ENCODE measurements at regions not wholly inside any gene's neighbourhood (a gene's known extent, or its start where the extent isn't known, plus 50 kb on each side); places are given as distances from the start of the nearest gene placed in this dataset.
"Not testable (repeated sequence)": the region's sequence is repeated elsewhere in the genome, so short reads cannot be mapped to it uniquely, and the experiment has no call there.

- no peaks in the 10 kb centered on the region for H3K36me3 ChIP-seq (ENCODE audit: insufficient read depth, low read depth, low read length)
- H3K4me1 ChIP-seq (ENCODE audit: insufficient read depth, low read length): no peaks in the 10 kb centered on the region; the same call in 1 of the 2 replicates
- no peaks in the 10 kb centered on the region for H3K27me3 ChIP-seq (ENCODE audit: insufficient read depth, low read length)
- no peak overlapping the region for H3K4me3 ChIP-seq (ENCODE audit: low read length)
- no peak overlapping the region for H3K9ac ChIP-seq (ENCODE audit: low read depth, low read length)
- no peak overlapping the region for H3K27ac ChIP-seq (ENCODE audit: low read length)
- no peaks in the 10 kb centered on the region for H3K9me3 ChIP-seq (ENCODE audit: insufficient read depth, low read depth, low read length)
These were observed 326.4 kb downstream of the DCHS2 start for GRCh38 chr4:154164931-154165839.

GRCh38 chr4:154160519-154161301 lies 330.9 kb downstream of the DCHS2 start:
- Histone ChIP-seq H3K9me3 (ENCODE audit: insufficient read depth, low read depth, low read length) (no peaks in the 10 kb centered on the region), H3K9ac (ENCODE audit: low read depth, low read length) (no peak overlapping the region), H3K4me1 (ENCODE audit: insufficient read depth, low read length) (no peaks in the 10 kb centered on the region; the same call in 1 of the 2 replicates), H3K27ac (ENCODE audit: low read length) (no peak overlapping the region), H3K27me3 (ENCODE audit: insufficient read depth, low read length) (no peaks in the 10 kb centered on the region), H3K4me3 (ENCODE audit: low read length) (no peak overlapping the region), H3K36me3 (ENCODE audit: insufficient read depth, low read depth, low read length) (no peaks in the 10 kb centered on the region)

- Histone ChIP-seq H3K27me3 (ENCODE audit: insufficient read depth, low read length) (no peaks in the 10 kb centered on the region), H3K9me3 (ENCODE audit: insufficient read depth, low read depth, low read length) (no peaks in the 10 kb centered on the region), H3K4me1 (ENCODE audit: insufficient read depth, low read length) (no peaks in the 10 kb centered on the region; the same call in 1 of the 2 replicates), H3K4me3 (ENCODE audit: low read length) (no peak overlapping the region), H3K9ac (ENCODE audit: low read depth, low read length) (no peak overlapping the region), H3K36me3 (ENCODE audit: insufficient read depth, low read depth, low read length) (no peaks in the 10 kb centered on the region), H3K27ac (ENCODE audit: low read length) (no peak overlapping the region)
These were observed 333.0 kb downstream of the DCHS2 start for GRCh38 chr4:154158361-154159155.

GRCh38 chr4:154152546-154152945 lies 339.1 kb downstream of the DCHS2 start:
- no peaks in the 10 kb centered on the region for H3K36me3 ChIP-seq (ENCODE audit: insufficient read depth, low read depth, low read length)
- H3K27me3 ChIP-seq (ENCODE audit: insufficient read depth, low read length): no peaks in the 10 kb centered on the region
- H3K9me3 ChIP-seq (ENCODE audit: insufficient read depth, low read depth, low read length): no peaks in the 10 kb centered on the region
- no peaks in the 10 kb centered on the region for H3K4me1 ChIP-seq (ENCODE audit: insufficient read depth, low read length)
- H3K4me3 ChIP-seq (ENCODE audit: low read length): no peak overlapping the region
- no peak overlapping the region for H3K27ac ChIP-seq (ENCODE audit: low read length)
- no peak overlapping the region for H3K9ac ChIP-seq (ENCODE audit: low read depth, low read length)

GRCh38 chr4:154149236-154149635 lies 342.4 kb downstream of the DCHS2 start:
- H3K4me1 ChIP-seq (ENCODE audit: insufficient read depth, low read length): not testable (repeated sequence)

GRCh38 chr4:154143720-154144119 lies 347.9 kb downstream of the DCHS2 start:
- H3K4me3 ChIP-seq (ENCODE audit: low read length): no peak overlapping the region

More at GRCh38 chr4:154149236-154149635, 342.4 kb downstream of the DCHS2 start:
- not testable (repeated sequence) for H3K9ac ChIP-seq (ENCODE audit: low read depth, low read length); H3K4me3 ChIP-seq (ENCODE audit: low read length); H3K27me3 ChIP-seq (ENCODE audit: insufficient read depth, low read length); H3K36me3 ChIP-seq (ENCODE audit: insufficient read depth, low read depth, low read length); H3K9me3 ChIP-seq (ENCODE audit: insufficient read depth, low read depth, low read length); H3K27ac ChIP-seq (ENCODE audit: low read length)

GRCh38 chr4:154142664-154143063 lies 348.9 kb downstream of the DCHS2 start:
- Histone ChIP-seq H3K9ac (ENCODE audit: low read depth, low read length) (no peak overlapping the region), H3K9me3 (ENCODE audit: insufficient read depth, low read depth, low read length) (no peaks in the 10 kb centered on the region)

More at GRCh38 chr4:154143720-154144119, 347.9 kb downstream of the DCHS2 start:
- Histone ChIP-seq H3K27me3 (ENCODE audit: insufficient read depth, low read length) (no peaks in the 10 kb centered on the region), H3K9me3 (ENCODE audit: insufficient read depth, low read depth, low read length) (no peaks in the 10 kb centered on the region), H3K27ac (ENCODE audit: low read length) (no peak overlapping the region), H3K4me1 (ENCODE audit: insufficient read depth, low read length) (peaks cover 4% of the 10 kb centered on the region; the same call in 1 of the 2 replicates), H3K36me3 (ENCODE audit: insufficient read depth, low read depth, low read length) (no peaks in the 10 kb centered on the region), H3K9ac (ENCODE audit: low read depth, low read length) (no peak overlapping the region)

GRCh38 chr4:154140869-154141268 lies 350.7 kb downstream of the DCHS2 start:
- Histone ChIP-seq H3K27ac (ENCODE audit: low read length) (no peak overlapping the region), H3K4me3 (ENCODE audit: low read length) (no peak overlapping the region), H3K4me1 (ENCODE audit: insufficient read depth, low read length) (peaks cover 20% of the 10 kb centered on the region; the same call in 1 of the 2 replicates), H3K36me3 (ENCODE audit: insufficient read depth, low read depth, low read length) (no peaks in the 10 kb centered on the region), H3K27me3 (ENCODE audit: insufficient read depth, low read length) (no peaks in the 10 kb centered on the region; the same call in 1 of the 2 replicates), H3K9ac (ENCODE audit: low read depth, low read length) (no peak overlapping the region), H3K9me3 (ENCODE audit: insufficient read depth, low read depth, low read length) (no peaks in the 10 kb centered on the region)

More at GRCh38 chr4:154142664-154143063, 348.9 kb downstream of the DCHS2 start:
- Histone ChIP-seq H3K4me3 (ENCODE audit: low read length) (no peak overlapping the region), H3K27me3 (ENCODE audit: insufficient read depth, low read length) (no peaks in the 10 kb centered on the region), H3K4me1 (ENCODE audit: insufficient read depth, low read length) (peaks cover 13% of the 10 kb centered on the region; the same call in 1 of the 2 replicates), H3K27ac (ENCODE audit: low read length) (no peak overlapping the region), H3K36me3 (ENCODE audit: insufficient read depth, low read depth, low read length) (no peaks in the 10 kb centered on the region)

GRCh38 chr4:154137320-154137905 lies 348.5 kb upstream of the SFRP2 start:
- H3K9me3 ChIP-seq (ENCODE audit: insufficient read depth, low read depth, low read length): no peaks in the 10 kb centered on the region
- peak overlapping the region; percentile 91 for H3K27ac ChIP-seq (ENCODE audit: low read length)
- peak overlapping the region; percentile 45; the same call in 1 of the 2 replicates for H3K4me3 ChIP-seq (ENCODE audit: low read length)
- peaks cover 20% of the 10 kb centered on the region; the same call in 1 of the 2 replicates for H3K4me1 ChIP-seq (ENCODE audit: insufficient read depth, low read length)
- H3K27me3 ChIP-seq (ENCODE audit: insufficient read depth, low read length): no peaks in the 10 kb centered on the region; the same call in 1 of the 2 replicates
- peak overlapping the region; percentile 61; the same call in 1 of the 2 replicates for H3K9ac ChIP-seq (ENCODE audit: low read depth, low read length)
- no peaks in the 10 kb centered on the region for H3K36me3 ChIP-seq (ENCODE audit: insufficient read depth, low read depth, low read length)

- Histone ChIP-seq H3K9ac (ENCODE audit: low read depth, low read length) (no peak overlapping the region), H3K27me3 (ENCODE audit: insufficient read depth, low read length) (no peaks in the 10 kb centered on the region; the same call in 1 of the 2 replicates), H3K9me3 (ENCODE audit: insufficient read depth, low read depth, low read length) (no peaks in the 10 kb centered on the region), H3K36me3 (ENCODE audit: insufficient read depth, low read depth, low read length) (no peaks in the 10 kb centered on the region), H3K27ac (ENCODE audit: low read length) (no peak overlapping the region), H3K4me1 (ENCODE audit: insufficient read depth, low read length) (peaks cover 20% of the 10 kb centered on the region; the same call in 1 of the 2 replicates), H3K4me3 (ENCODE audit: low read length) (no peak overlapping the region)
These were observed 346.7 kb upstream of the SFRP2 start for GRCh38 chr4:154135576-154135975.
